GM12892 (cell line): ENCODE measurements at regions not wholly inside any gene's neighbourhood (a gene's known extent, or its start where the extent isn't known, plus 50 kb on each side); places are given as distances from the start of the nearest gene placed in this dataset.
"Not testable (repeated sequence)": the region's sequence is repeated elsewhere in the genome, so short reads cannot be mapped to it uniquely, and the experiment has no call there.

Experiments used
- DNase-seq: peaks from one replicate; pipeline ENCODE4 v3.0.0; 2011; ENCODE audit not compliant: insufficient read length
- FAIRE-seq: peaks from 2 replicates; lab custom pipeline; 2011; peaks lifted over from hg19 to GRCh38; lab: Jason Lieb, UNC
- POLR2A ChIP-seq: IDR thresholded peaks from 2 replicates; pipeline ENCODE4 v1.6.1; 2011; ENCODE audit warnings: low read depth, low read length, control low read depth
- POLR2AphosphoS5 ChIP-seq: IDR thresholded peaks from 2 replicates; pipeline ENCODE4 v1.6.1; 2011; ENCODE audit warnings: low read depth, low read length, control low read depth
- TAF1 ChIP-seq: IDR thresholded peaks from 2 replicates; pipeline ENCODE4 v1.6.1; 2011; ENCODE audit warnings: low read depth, mild to moderate bottlenecking, control low read depth, low read length, borderline replicate concordance

DNA sequence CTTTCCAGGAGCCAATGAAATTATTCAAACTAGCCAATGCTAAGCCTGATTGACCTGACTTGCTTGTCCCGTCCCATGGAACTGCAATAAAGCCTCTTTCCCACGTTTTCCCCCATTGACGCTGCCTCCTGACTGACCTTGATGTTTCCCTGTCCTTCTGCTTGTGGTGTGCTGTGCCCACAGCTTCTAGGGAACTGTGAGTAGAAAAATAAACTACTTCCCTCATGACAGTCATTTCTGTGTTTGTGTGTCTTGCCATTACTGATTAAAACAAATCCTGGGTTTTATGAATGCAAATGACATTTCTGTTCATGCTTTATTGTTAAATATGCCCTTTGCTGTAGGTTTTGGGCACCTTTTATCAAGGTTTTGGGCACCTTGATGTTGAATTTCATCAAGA is 91.3 kb upstream of the ABI1 start:
- DNase-seq (no peak), FAIRE-seq (no peak)
- no peak for TF ChIP-seq POLR2A
- TF ChIP-seq POLR2AphosphoS5 = no peak
- TF ChIP-seq TAF1 = no peak

- FAIRE-seq (peak; percentile 78), DNase-seq (no peak)
- TF ChIP-seq POLR2AphosphoS5 = no peak
- TF ChIP-seq POLR2A = no peak
- TF ChIP-seq TAF1 = no peak
Measured at GRCh38 chr10:26951650-26952049, 90.9 kb upstream of the ABI1 start.

- no peak for FAIRE-seq
- no peak for DNase-seq
- no peak for TF ChIP-seq TAF1
Measured at GRCh38 chr10:26950934-26951333, 90.2 kb upstream of the ABI1 start.

DNA sequence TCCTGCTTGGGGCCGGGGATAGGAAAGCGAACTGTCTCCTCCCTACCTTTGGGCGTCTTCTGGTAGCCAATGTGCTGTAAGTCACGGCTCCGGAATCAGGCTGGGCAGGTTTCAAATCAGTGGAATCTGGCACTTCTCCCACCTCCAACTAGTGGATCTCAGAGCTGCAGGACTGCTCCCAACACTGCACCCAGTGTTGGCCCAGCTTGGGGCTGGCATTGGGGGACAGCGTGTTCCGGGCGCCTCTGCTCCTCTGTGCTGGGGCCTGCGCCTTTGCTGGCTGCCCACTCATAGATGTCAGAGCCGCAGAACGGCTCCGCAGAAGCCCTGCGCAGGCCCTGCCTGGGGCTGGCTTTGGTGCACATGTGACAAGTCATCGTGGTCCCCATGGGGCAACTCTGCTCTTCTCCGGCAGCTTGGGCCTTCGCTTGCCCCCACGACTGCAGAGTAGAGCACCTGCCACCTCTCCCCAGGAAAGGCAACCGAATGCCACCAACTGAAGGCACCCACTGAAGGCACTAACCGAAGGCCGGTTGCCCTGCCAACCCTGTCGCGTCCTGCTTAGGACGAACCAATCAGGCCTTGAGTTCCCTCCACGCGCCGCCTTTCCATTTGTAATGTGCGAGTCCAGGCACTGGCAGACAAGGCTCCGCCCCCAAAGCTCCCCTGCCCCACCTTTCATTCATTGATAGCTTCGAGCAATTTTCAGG is 85.5 kb upstream of the ABI1 start:
- FAIRE-seq (no peak), DNase-seq (no peak)
- no peak for TF ChIP-seq POLR2AphosphoS5
- no peak for TF ChIP-seq POLR2A
- no peak for TF ChIP-seq TAF1

DNA sequence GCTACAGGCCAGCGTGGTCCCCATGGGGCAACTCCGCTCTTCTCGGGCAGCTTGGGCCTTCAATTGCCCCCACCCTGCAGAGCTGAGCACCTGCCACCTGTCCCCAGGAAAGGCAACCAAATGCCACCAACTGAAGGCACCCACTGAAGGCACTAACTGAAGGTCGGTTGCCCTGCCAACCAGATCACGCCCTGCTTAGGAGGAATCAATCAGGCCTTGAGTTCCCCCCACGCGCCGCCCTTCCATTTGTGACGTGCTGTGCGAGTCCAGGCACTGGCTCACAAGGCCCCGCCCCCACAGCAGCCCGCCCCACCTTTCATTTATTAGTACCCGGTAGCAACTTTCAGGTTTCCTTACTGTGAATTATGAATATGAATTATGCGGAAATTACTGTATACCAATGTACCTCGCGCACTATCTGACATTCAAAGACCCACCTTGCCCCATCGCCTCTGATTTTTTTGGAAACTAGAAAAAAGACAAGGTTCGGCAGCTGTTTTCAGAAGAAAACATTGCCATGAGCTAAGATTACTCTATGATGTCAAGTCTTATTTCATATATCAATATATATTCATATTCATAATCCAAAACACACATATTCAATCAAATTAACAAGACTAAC is 83.6 kb upstream of the ABI1 start:
- no peak for DNase-seq
- no peak for FAIRE-seq
- TF ChIP-seq POLR2A = no peak
- no peak for TF ChIP-seq TAF1

GRCh38 chr10:26939962-26940354 is 79.2 kb upstream of the ABI1 start:
- FAIRE-seq (no peak), DNase-seq (no peak)

DNA sequence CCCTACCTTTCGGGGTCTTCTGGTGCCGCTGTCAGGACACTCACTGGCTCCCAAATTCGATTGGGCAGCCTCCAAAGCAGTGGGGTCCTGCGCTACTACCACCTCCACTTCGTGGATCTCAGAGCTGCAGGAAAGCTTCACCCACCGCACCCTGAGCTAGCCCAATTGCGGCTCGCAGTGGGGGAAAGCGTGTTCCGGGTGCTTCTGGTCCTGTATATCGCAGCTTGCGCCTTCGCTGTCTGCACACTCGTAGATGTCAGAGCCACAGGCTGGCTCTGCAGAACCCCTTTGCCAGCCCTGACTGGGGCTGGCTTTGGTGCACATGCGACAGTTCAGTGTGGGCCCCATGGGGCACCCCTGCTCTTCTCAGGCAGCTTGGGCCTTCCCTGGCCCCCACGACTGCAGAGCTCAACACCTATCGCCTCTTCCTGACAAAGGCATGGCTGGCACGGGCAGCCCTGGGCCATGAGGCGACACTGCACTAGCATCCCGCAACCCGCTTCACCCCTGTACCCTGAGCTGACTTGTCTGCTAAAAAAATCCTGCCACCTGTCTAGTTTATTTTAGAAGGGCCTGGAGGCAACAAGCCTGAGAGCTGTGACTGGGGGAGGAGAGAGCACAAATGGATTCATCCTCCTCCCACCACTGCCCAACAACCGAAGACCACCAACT is 78.7 kb upstream of the ABI1 start:
- TF ChIP-seq POLR2AphosphoS5 (no peak), TAF1 (no peak), POLR2A (no peak)
- FAIRE-seq (no peak), DNase-seq (no peak)

More at GRCh38 chr10:26939962-26940354, 79.2 kb upstream of the ABI1 start:
- no peak for TF ChIP-seq POLR2A
- no peak for TF ChIP-seq TAF1
- no peak for TF ChIP-seq POLR2AphosphoS5

- DNase-seq (no peak), FAIRE-seq (no peak)
- TF ChIP-seq POLR2A (no peak), TAF1 (no peak), POLR2AphosphoS5 (no peak)
Measured at GRCh38 chr10:26938578-26938977, 77.8 kb upstream of the ABI1 start.

GRCh38 chr10:26937371-26937770 is 76.6 kb upstream of the ABI1 start:
- DNase-seq (no peak), FAIRE-seq (no peak)
- TF ChIP-seq TAF1 = no peak
- no peak for TF ChIP-seq POLR2A
- TF ChIP-seq POLR2AphosphoS5 = no peak

GRCh38 chr10:26934190-26934589 is 73.4 kb upstream of the ABI1 start:
- not testable (repeated sequence) for DNase-seq
- FAIRE-seq = peak; percentile 86

DNA sequence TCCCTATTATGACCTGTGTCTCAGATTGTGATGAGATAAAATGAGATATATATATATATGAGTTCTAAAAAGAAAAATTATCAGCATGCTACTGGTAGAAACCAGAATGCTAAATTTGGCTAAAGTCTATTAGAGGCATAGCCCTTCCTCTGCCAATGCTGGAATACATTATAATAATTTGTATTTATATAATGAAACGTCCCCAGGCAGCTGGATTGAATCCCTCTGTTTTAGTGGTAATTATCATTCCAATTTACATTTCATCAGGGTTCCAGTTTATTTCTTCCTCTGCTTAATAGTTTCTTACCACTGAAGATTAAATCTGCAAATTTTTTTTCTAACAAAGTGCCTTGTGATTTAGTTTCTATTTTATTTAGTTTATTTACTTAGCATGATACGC is 71.8 kb upstream of the ABI1 start:
- DNase-seq = no peak
- no peak for FAIRE-seq
- no peak for TF ChIP-seq TAF1
- no peak for TF ChIP-seq POLR2AphosphoS5
- no peak for TF ChIP-seq POLR2A

DNA sequence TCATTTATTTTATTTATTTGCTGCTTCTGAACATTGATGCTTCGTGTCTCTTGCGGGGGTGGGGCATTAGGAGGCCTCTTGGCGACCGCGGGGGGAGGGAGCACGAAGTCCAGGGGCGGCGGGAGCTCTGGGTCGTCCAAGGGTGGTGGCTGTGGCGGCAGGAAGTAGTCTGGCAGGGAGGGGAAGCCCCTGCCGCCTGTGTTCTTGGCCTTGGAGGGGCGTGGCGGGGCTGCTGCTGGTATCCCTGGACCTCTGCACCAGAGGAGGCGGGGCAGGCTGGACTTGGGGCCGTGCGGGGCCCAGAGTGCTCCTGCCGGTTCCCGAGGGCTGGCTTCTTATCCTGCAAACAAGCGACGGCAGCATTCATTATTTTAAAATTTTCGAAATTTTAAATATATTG is 70.5 kb upstream of the ABI1 start:
- no peak for TF ChIP-seq TAF1
- no peak for TF ChIP-seq POLR2A
- TF ChIP-seq POLR2AphosphoS5 = no peak
- DNase-seq (peak; percentile 27), FAIRE-seq (no peak)

GRCh38 chr10:26922824-26923223 is 62.1 kb upstream of the ABI1 start:
- not testable (repeated sequence) for DNase-seq
- peak; percentile 14 for FAIRE-seq

DNA sequence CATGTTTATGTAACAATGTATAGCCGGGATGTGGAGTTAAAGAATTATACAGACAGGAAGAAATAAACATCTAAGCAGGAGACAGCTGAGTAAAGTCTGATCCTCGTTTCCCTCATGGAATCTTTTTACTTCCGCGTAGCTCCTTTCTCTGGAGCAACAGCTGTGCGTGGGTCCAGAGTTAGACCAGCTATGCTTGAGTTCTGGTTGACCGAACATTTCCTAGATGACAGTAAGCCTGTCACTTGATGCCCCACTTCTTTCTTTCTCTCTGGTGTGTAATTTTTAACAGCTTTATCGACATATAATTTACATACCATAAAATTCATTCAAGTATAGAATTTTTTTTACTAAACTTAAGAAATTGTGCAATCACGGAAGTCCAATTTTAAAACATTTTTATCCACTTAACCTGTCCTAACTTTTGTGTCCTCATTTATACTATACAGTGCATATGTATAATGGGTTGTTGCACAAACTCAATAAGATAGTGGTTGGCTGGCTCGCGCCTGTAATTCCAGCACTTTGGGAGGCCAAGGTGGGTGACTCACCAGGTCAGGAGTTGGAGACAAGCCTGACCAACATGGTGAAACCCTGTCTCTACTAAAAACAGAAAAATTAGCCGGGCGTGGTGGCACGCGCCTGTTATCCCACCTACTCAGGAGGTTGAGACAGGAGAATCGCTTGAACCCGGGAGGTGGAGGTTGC is 58.5 kb upstream of the ABI1 start:
- not testable (repeated sequence) for DNase-seq, FAIRE-seq
